Suprapubic skin (tissue), 3 donors: ENCODE measurements at regions not wholly inside any gene's neighbourhood (a gene's known extent, or its start where the extent isn't known, plus 50 kb on each side); places are given as distances from the start of the nearest gene placed in this dataset.

Experiments used
- CTCF ChIP-seq, 2 donors: fragments of 200-600 bp in 1 of 2; fragments of 450-650 bp in 1 of 2; sonication (generic) in 1 of 2; IDR thresholded peaks; one replicate each; pipeline ENCODE4 v1.5.1; 2016 to 2019; ENCODE audit warnings: antibody characterized with exemption in 2 of 2, mild to moderate bottlenecking in 1 of 2, moderate library complexity in 1 of 2
- POLR2A ChIP-seq, 2 donors: fragments of 450-650 bp; IDR thresholded peaks; one replicate each; pipeline ENCODE4 v1.6.1; 2017; ENCODE audit warnings: antibody characterized with exemption in 2 of 2, mild to moderate bottlenecking in 2 of 2, moderate library complexity in 2 of 2

GRCh38 chr21:32162727-32163320 lies 116.0 kb downstream of the MIS18A start:
- TF ChIP-seq POLR2A (IDR thresholded peaks at IDR 0.05) (no peak), CTCF (IDR thresholded peaks at IDR 0.05) (no peak)
